ENCODE measurements at regions not wholly inside any gene's neighbourhood (a gene's known extent, or its start where the extent isn't known, plus 50 kb on each side); places are given as distances from the start of the nearest gene placed in this dataset.
A peak's percentile ranks its signal among the peaks of the same experiment; 100 is the strongest.

DNA sequence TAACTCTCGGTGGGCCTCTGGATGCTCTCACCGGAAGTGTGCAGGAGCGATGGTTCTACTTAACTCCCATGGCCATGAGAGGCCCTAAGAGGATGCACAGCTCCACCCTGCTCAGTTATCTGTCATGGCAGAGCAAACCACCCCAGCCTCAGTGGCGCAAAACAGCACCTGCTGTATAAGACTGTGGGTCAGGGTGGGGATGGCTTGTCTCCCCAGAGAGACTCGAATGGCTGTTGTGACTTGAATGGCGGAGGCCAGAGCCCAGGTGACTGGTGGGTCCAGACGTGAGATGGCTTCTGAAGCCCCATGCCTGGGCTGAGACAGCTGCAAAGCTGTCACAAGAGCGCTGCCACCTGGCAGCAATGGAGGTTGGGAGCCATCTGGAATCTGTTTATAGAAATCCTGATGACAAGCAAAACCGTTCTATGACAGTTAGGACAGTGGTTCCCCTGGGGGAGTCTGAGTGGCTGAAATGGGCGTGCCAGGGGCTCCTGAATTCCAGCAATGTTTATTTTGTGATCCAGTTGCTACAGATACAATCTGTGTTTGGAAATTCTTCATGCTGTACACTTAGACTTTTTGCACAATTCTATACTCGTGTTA is 490.5 kb downstream of the TCERG1L start:
- TF ChIP-seq, protein P1, sequence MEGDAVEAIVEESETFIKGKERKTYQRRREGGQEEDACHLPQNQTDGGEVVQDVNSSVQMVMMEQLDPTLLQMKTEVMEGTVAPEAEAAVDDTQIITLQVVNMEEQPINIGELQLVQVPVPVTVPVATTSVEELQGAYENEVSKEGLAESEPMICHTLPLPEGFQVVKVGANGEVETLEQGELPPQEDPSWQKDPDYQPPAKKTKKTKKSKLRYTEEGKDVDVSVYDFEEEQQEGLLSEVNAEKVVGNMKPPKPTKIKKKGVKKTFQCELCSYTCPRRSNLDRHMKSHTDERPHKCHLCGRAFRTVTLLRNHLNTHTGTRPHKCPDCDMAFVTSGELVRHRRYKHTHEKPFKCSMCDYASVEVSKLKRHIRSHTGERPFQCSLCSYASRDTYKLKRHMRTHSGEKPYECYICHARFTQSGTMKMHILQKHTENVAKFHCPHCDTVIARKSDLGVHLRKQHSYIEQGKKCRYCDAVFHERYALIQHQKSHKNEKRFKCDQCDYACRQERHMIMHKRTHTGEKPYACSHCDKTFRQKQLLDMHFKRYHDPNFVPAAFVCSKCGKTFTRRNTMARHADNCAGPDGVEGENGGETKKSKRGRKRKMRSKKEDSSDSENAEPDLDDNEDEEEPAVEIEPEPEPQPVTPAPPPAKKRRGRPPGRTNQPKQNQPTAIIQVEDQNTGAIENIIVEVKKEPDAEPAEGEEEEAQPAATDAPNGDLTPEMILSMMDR (IDR thresholded peaks at IDR 0.05), result no peak
- intact Hi-C loops (cut with DNase I), result no loop called here
- no peaks in the 10 kb centered on the region for H3K36me3 ChIP-seq
- no peaks in the 10 kb centered on the region for H3K27me3 ChIP-seq
- H3K27ac ChIP-seq, result no peak overlapping the region
- no peaks in the 10 kb centered on the region for H3K9me3 ChIP-seq
- no peak overlapping the region for H3K4me3 ChIP-seq
- no peaks in the 10 kb centered on the region for H3K4me1 ChIP-seq
- peak in 1 of 2 donors; percentile 47 for DNase-seq (ENCODE audit: low spot score in 2 of 2)

DNA sequence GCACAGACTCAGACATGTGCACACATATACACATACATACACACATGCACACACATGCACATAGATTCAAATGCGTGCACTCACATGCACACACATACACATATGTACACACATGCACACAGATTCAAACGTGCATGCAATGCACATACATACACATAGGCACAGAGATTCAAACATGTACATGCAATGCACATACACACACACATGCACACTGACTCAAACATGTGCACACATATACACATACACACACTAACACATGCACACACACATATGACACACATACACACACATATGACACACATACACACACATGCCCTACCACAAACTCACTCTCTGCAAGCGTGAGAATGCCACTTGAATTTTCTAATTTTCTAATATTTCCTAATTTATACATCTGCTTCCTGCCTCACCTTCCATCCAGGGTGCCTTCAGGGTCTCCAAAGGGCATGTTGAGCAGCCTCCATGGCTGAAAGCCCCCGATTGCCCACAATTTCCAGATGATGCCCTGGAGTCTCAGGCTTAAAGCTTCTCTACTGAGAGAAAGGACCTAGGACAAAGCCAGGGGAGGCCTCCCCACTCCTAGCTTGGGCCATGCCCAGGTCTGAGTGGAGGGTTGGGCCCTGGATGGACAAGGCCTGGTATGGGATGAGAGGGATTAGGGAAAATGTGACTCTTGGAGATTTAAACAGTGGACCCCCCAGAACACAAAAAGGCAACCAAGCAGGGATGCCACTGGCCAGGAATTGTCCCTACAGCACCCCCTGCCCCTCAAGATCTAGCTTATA is 487.1 kb downstream of the TCERG1L start:
- no peaks in the 10 kb centered on the region for H3K36me3 ChIP-seq
- H3K27me3 ChIP-seq, result no peaks in the 10 kb centered on the region
- H3K4me1 ChIP-seq, result no peaks in the 10 kb centered on the region
- no peak overlapping the region for H3K27ac ChIP-seq
- no peak for DNase-seq (ENCODE audit: low spot score in 2 of 2)
- intact Hi-C loops (cut with DNase I), result no loop called here
- H3K4me3 ChIP-seq, result no peak overlapping the region
- no peaks in the 10 kb centered on the region for H3K9me3 ChIP-seq
- TF ChIP-seq, protein P1 (IDR thresholded peaks at IDR 0.05), result no peak

DNA sequence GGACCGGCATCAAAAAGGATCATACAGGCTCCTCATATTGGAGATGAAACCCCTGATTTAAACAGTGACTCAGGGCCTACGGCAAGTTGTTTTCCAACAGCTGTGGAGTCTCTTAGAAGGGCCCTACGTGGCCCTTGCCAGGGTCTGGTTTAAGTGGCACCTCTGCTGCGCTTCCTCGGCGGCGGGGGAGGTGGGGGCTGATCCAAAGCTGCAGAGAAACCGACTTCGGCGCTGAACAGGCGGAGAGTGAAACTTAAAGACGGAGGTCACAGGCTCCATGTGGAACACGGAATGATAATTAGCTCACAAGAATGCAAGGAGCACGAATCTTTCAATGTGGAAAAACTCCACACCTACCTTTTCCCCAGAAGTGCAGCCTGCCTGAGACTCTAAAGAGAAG is 477.9 kb downstream of the TCERG1L start:
- TF ChIP-seq, protein P1 (IDR thresholded peaks at IDR 0.05), result no peak
- Histone ChIP-seq H3K36me3 (no peaks in the 10 kb centered on the region), H3K4me3 (no peak overlapping the region), H3K9me3 (no peaks in the 10 kb centered on the region), H3K4me1 (no peaks in the 10 kb centered on the region), H3K27ac (no peak overlapping the region), H3K27me3 (no peaks in the 10 kb centered on the region)
- no peak for DNase-seq (ENCODE audit: low spot score in 2 of 2)
- intact Hi-C loops (cut with DNase I), result no loop called here

DNA sequence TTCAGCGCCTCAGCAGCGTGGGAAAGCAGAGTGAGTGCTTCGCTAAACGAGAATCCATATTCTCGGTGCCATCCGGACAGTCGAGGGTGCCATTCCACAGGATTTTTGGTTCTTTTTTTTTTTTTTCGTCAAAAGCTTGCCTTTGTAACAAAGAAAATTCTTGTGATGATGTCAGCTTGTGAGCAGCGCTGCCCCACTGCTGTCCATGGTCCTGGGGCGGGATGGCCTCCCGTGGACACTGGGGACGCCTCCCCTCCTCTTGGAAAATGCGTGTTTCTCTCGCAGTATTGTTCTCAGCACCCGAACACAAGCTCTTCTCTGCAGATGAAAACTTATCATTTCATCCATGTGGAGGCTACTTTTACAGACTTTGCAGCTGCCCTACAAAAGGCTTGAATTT is 477.4 kb downstream of the TCERG1L start:
- Histone ChIP-seq H3K27ac (no peak overlapping the region), H3K27me3 (no peaks in the 10 kb centered on the region), H3K9me3 (no peaks in the 10 kb centered on the region), H3K36me3 (no peaks in the 10 kb centered on the region), H3K4me3 (no peak overlapping the region), H3K4me1 (no peaks in the 10 kb centered on the region)
- intact Hi-C loops (cut with DNase I), result no loop called here
- DNase-seq (ENCODE audit: low spot score in 2 of 2), result no peak
- TF ChIP-seq, protein P1 (IDR thresholded peaks at IDR 0.05), result no peak

DNA sequence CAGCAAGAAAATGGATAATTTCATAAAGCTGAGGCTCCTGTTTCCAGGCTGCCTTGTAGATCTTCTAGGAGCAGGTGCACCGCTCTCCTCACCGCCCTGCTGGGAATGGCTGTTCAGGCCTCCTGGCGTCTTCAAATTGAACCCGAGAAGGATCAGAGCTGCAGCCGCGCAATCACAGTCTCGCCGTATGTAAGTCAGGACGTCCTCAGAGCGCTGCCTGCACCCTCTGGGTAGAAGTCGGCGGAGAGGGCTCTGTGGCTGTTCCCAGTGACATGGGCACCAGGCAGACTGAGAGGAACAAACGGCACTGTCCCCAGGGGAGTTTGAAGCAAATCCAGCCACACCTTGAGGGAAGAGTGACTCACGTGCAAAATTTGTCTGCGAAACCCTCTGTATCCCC is 476.9 kb downstream of the TCERG1L start:
- no peak overlapping the region for H3K27ac ChIP-seq
- intact Hi-C loops (cut with DNase I), result no loop called here
- H3K36me3 ChIP-seq, result no peaks in the 10 kb centered on the region
- H3K4me3 ChIP-seq, result no peak overlapping the region
- no peaks in the 10 kb centered on the region for H3K27me3 ChIP-seq
- H3K4me1 ChIP-seq, result no peaks in the 10 kb centered on the region
- TF ChIP-seq, protein P1 (IDR thresholded peaks at IDR 0.05), result no peak
- DNase-seq (ENCODE audit: low spot score in 2 of 2), result no peak
- H3K9me3 ChIP-seq, result no peaks in the 10 kb centered on the region

Data from ascending aorta (tissue), 2 donors.